ENCODE measurements at regions not wholly inside any gene's neighbourhood (a gene's known extent, or its start where the extent isn't known, plus 50 kb on each side); places are given as distances from the start of the nearest gene placed in this dataset.
"Not testable (repeated sequence)": the region's sequence is repeated elsewhere in the genome, so short reads cannot be mapped to it uniquely, and the experiment has no call there.

- no peak for DNase-seq (ENCODE audit: low read depth)
Measured at GRCh38 chr14:38589747-38590350, 334.0 kb upstream of the CLEC14A start.

GRCh38 chr14:38583471-38583870 lies 327.6 kb upstream of the CLEC14A start:
- DNase-seq (ENCODE audit: low read depth) = no peak

GRCh38 chr14:38578278-38578681 lies 322.4 kb upstream of the CLEC14A start:
- DNase-seq (ENCODE audit: low read depth) = peak; percentile 57

- no peak for DNase-seq (ENCODE audit: low read depth)
Measured at GRCh38 chr14:38567703-38568102, 311.8 kb upstream of the CLEC14A start.

GRCh38 chr14:38561657-38562056 lies 305.8 kb upstream of the CLEC14A start:
- DNase-seq (ENCODE audit: low read depth) = no peak

- no peak for DNase-seq (ENCODE audit: low read depth)
Measured at GRCh38 chr14:38559711-38560110, 303.8 kb upstream of the CLEC14A start.

- DNase-seq (ENCODE audit: low read depth) = not testable (repeated sequence)
Measured at GRCh38 chr14:38557391-38557790, 301.5 kb upstream of the CLEC14A start.

GRCh38 chr14:38556252-38556651 lies 300.4 kb upstream of the CLEC14A start:
- no peak for DNase-seq (ENCODE audit: low read depth)

GRCh38 chr14:38554026-38554425 lies 298.1 kb upstream of the CLEC14A start:
- DNase-seq (ENCODE audit: low read depth) = no peak

GRCh38 chr14:38553586-38553985 lies 297.7 kb upstream of the CLEC14A start:
- DNase-seq (ENCODE audit: low read depth) = peak; percentile 26

GRCh38 chr14:38549564-38549963 lies 293.7 kb upstream of the CLEC14A start:
- DNase-seq (ENCODE audit: low read depth) = no peak

GRCh38 chr14:38547961-38548490 lies 292.1 kb upstream of the CLEC14A start:
- no peak for DNase-seq (ENCODE audit: low read depth)

GRCh38 chr14:38546932-38547551 lies 291.1 kb upstream of the CLEC14A start:
- DNase-seq (ENCODE audit: low read depth) = no peak

- no peak for DNase-seq (ENCODE audit: low read depth)
Measured at GRCh38 chr14:38544776-38545175, 288.9 kb upstream of the CLEC14A start.

GRCh38 chr14:38543851-38544250 lies 288.0 kb upstream of the CLEC14A start:
- DNase-seq (ENCODE audit: low read depth) = not testable (repeated sequence)

GRCh38 chr14:38538053-38538452 lies 282.2 kb upstream of the CLEC14A start:
- DNase-seq (ENCODE audit: low read depth) = not testable (repeated sequence)

GRCh38 chr14:38536376-38537038 lies 280.6 kb upstream of the CLEC14A start:
- no peak for DNase-seq (ENCODE audit: low read depth)

- DNase-seq (ENCODE audit: low read depth) = no peak
Measured at GRCh38 chr14:38528582-38528981, 272.7 kb upstream of the CLEC14A start.

- DNase-seq (ENCODE audit: low read depth) = no peak
Measured at GRCh38 chr14:38527502-38527878, 271.6 kb upstream of the CLEC14A start.

GRCh38 chr14:38526826-38527501 lies 271.1 kb upstream of the CLEC14A start:
- no peak for DNase-seq (ENCODE audit: low read depth)

- no peak for DNase-seq (ENCODE audit: low read depth)
Measured at GRCh38 chr14:38524636-38525509, 269.0 kb upstream of the CLEC14A start.
